ENCODE measurements at regions not wholly inside any gene's neighbourhood (a gene's known extent, or its start where the extent isn't known, plus 50 kb on each side); places are given as distances from the start of the nearest gene placed in this dataset.

- intact Hi-C loops (cut with DNase I; ENCODE audit: low total_unique reads), result no loop called here
- no peaks in the 10 kb centered on the region for H3K36me3 ChIP-seq
- H3K27ac ChIP-seq, result peak overlapping the region in 4 of 8 donors; percentile 54 to 78 (median 74)
- H3K9me3 ChIP-seq, result no peaks in the 10 kb centered on the region
- no peaks in the 10 kb centered on the region for H3K27me3 ChIP-seq (replicated peaks in 1 of 7)
- no peak for TF ChIP-seq POLR2A (IDR thresholded peaks at IDR 0.05)
- no peak for TF ChIP-seq POLR2AphosphoS5 (IDR thresholded peaks at IDR 0.05)
- no peak for TF ChIP-seq CTCF (IDR thresholded peaks at IDR 0.05 in 8 of 11, conservative IDR thresholded peaks at IDR 0.05 in 3 of 11)
- H3K4me1 ChIP-seq, result peaks cover 0 to 74% (median 37%) of the 10 kb centered on the region in 6 donors
- no peak overlapping the region for H3K4me3 ChIP-seq
- DNase-seq, result no peak
- 90 to 96% (median 93%) methylated on average over 4 of the region's 4 CpGs for WGBS, 5 donors
Measured at GRCh38 chr4:184313058-184313581, 95.4 kb upstream of the ENPP6 start.

- 89 to 96% (median 95%) methylated on average over 3 of the region's 3 CpGs for WGBS, 5 donors
- DNase-seq, result no peak
- intact Hi-C loops (cut with DNase I; ENCODE audit: low total_unique reads), result no loop called here
Measured at GRCh38 chr4:184312126-184312525, 94.5 kb upstream of the ENPP6 start.

GRCh38 chr4:184310881-184311709, 93.4 kb upstream of the ENPP6 start:
- Histone ChIP-seq H3K36me3 (no peaks in the 10 kb centered on the region), H3K9me3 (no peaks in the 10 kb centered on the region), H3K4me1 (peaks cover 0 to 64% (median 35%) of the 10 kb centered on the region in 6 donors), H3K27me3 (replicated peaks in 1 of 7) (no peaks in the 10 kb centered on the region), H3K27ac (peak overlapping the region in 4 of 8 donors; percentile 16 to 65 (median 51)), H3K4me3 (no peak overlapping the region)
- intact Hi-C loops (cut with DNase I; ENCODE audit: low total_unique reads), result no loop called here
- WGBS, 5 donors, result 78 to 89% (median 84%) methylated on average over 13 to 14 of the region's 14 CpGs
- DNase-seq, result no peak
- TF ChIP-seq POLR2AphosphoS5 (IDR thresholded peaks at IDR 0.05), result no peak
- no peak for TF ChIP-seq POLR2A (IDR thresholded peaks at IDR 0.05)
- no peak for TF ChIP-seq CTCF (IDR thresholded peaks at IDR 0.05 in 8 of 11, conservative IDR thresholded peaks at IDR 0.05 in 3 of 11)

More at GRCh38 chr4:184312126-184312525, 94.5 kb upstream of the ENPP6 start:
- Histone ChIP-seq H3K36me3 (no peaks in the 10 kb centered on the region), H3K4me1 (peaks cover 0 to 64% (median 35%) of the 10 kb centered on the region in 6 donors), H3K9me3 (no peaks in the 10 kb centered on the region), H3K4me3 (no peak overlapping the region), H3K27ac (peak overlapping the region in 3 of 8 donors; percentile 16 to 64 (median 38)), H3K27me3 (replicated peaks in 1 of 7) (no peaks in the 10 kb centered on the region)
- TF ChIP-seq POLR2A (IDR thresholded peaks at IDR 0.05) (no peak), CTCF (IDR thresholded peaks at IDR 0.05 in 8 of 11, conservative IDR thresholded peaks at IDR 0.05 in 3 of 11) (no peak), POLR2AphosphoS5 (IDR thresholded peaks at IDR 0.05) (no peak)

- Histone ChIP-seq H3K9me3 (peaks cover 0 to under 1% (median 0%) of the 10 kb centered on the region in 8 donors), H3K4me3 (no peak overlapping the region), H3K27me3 (replicated peaks in 1 of 7) (no peaks in the 10 kb centered on the region), H3K4me1 (peaks cover 0 to 56% (median 35%) of the 10 kb centered on the region in 6 donors), H3K36me3 (no peaks in the 10 kb centered on the region), H3K27ac (peak overlapping the region in 4 of 8 donors; percentile 16 to 65 (median 51))
- intact Hi-C loops (cut with DNase I; ENCODE audit: low total_unique reads), result no loop called here
- 45 to 66% (median 51%) methylated on average over 10 of the region's 10 CpGs for WGBS, 5 donors
- DNase-seq, result peak; percentile 87
- TF ChIP-seq POLR2A (IDR thresholded peaks at IDR 0.05), result no peak
- peak; percentile 16 to 71 (median 59) for TF ChIP-seq CTCF (IDR thresholded peaks at IDR 0.05 in 8 of 11, conservative IDR thresholded peaks at IDR 0.05 in 3 of 11)
- peak; percentile 59 to 75 (median 71) for TF ChIP-seq POLR2AphosphoS5 (IDR thresholded peaks at IDR 0.05)
Measured at GRCh38 chr4:184310171-184310567, 92.5 kb upstream of the ENPP6 start.

All from spleen (tissue), 11 donors.